CD4-positive, alpha-beta T cell treated with Interleukin-17A for 1 hour (primary cell): ENCODE measurements at regions not wholly inside any gene's neighbourhood (a gene's known extent, or its start where the extent isn't known, plus 50 kb on each side); places are given as distances from the start of the nearest gene placed in this dataset.

Source experiments
- DNase-seq: peaks from one replicate; pipeline ENCODE4 v3.0.0-alpha.2; 2020

- no peak for DNase-seq
Observed at GRCh38 chr15:47397655-47398054, 319.6 kb upstream of the SEMA6D start.

- DNase-seq: no peak
Observed at GRCh38 chr15:47398132-47398531, 319.2 kb upstream of the SEMA6D start.

- DNase-seq: no peak
Observed at GRCh38 chr15:47398594-47398993, 318.7 kb upstream of the SEMA6D start.

DNA sequence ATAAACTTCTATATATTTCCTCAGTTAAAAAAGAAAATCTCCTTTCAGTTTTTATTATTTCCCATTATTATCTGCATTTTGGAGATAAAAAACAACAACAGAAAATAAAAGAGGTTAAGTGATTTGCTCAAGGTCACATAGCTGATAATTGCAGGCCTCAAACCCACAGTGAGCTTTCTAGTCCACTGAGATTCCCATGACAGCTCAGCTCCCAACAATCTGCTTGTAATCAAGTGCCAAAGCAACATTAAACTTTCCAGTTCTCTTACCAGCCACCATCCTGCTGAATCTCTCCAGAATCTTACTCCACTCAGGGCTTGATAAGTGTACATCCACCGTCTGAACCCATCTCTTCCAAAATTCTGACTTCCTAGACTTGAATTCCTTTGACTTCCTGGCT is 318.2 kb upstream of the SEMA6D start:
- DNase-seq: no peak

GRCh38 chr15:47400603-47401002 is 316.7 kb upstream of the SEMA6D start:
- no peak for DNase-seq

GRCh38 chr15:47401427-47401826 is 315.9 kb upstream of the SEMA6D start:
- no peak for DNase-seq

DNA sequence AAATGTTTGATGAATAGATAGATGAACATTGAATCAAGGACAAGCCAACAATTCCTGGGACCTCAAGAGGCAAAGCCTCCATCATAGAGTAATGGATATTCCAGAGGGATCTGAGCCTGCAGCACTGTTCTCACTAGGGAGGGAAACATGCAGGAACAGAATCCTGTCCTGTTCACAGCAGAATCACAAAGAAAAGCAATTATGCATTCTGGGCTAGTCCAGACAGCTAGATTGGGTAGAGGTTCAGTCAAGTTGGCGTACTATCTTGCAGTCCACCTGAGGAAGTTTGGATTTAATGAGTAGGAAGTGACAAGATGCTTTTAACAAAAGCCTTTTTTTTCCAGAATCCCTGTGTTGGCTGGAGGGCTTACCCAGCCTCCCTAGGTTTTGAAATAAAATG is 314.5 kb upstream of the SEMA6D start:
- no peak for DNase-seq

DNA sequence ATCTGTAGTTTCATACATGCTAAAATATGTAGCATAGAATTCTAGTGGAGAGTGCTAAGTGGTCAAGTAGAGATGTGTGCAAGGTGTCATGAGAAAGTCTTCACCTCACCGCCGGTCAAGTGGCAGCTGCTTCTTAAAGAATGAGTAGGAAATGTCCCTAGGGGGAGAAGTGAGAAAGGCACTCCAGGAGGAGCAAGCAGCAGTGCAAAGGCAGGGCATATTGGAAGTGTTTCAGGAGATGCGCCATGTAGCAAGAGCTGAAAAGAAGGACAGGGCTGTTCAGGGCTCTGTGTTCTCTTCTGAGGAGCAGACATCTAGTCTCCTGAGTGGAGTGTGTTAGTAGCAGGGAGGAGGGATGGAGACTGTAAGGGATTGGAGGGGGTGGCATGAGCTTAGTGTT is 312.4 kb upstream of the SEMA6D start:
- no peak for DNase-seq

GRCh38 chr15:47405365-47406162 is 311.7 kb upstream of the SEMA6D start:
- DNase-seq: no peak

DNA sequence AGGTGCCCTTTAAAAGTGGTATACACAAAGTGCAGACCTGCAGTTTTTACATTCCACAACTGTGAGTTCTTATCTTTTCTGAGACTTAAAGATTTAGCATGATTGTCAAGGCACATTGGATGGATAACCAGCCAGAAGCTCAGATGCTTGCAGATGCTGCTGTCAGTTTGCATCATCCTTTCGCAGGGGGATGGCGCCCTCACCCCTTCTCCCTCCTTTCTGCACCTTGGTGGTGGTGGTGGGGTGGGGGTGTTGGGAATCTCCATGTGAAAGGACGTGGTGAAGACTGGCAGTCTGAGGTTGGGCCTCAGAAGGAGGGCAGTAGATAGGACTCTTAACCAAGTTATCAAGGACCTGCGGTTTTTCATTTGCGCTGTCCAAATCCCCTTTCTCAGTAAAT is 309.6 kb upstream of the SEMA6D start:
- no peak for DNase-seq

GRCh38 chr15:47409038-47409437 is 308.3 kb upstream of the SEMA6D start:
- no peak for DNase-seq

DNA sequence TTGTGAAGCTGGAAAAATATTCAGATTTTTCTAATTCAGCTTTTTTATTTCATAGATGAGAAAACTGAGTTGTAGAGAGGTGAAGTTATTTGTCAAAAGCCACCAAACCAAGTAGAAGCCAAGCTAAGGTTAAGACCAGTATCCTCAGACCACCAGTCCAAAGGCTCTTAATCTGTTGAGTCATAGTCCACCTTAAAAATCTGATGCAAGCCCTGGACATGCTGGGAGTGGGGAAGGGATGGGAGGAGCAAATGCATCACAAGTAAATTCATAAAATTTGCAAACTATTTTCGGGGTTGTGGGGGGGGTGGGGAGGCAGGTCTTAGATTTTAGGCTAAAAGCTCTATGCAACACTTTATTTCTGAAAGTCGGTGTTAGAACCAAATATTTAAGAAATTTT is 307.7 kb upstream of the SEMA6D start:
- DNase-seq: no peak

DNA sequence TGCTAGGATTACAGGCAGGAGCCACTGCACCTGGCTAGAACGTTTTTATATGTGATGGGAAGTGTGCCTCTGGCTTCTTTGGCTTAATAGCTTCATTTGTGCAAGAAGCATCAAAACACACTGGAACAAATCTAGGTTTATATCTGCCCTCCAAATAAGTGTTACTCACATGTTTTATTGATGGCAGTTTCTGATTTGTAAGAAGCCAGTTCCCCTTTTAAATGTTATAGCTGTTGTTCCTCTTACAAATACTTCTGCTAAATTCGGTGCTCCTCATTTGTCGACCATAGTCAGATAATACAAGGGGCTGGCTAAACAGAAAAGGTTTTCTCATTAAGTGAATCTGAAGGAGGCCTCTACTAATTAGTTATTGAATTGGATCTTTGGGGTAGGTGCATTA is 307.1 kb upstream of the SEMA6D start:
- no peak for DNase-seq

GRCh38 chr15:47411733-47412132 is 305.6 kb upstream of the SEMA6D start:
- DNase-seq: no peak

GRCh38 chr15:47412136-47412535 is 305.2 kb upstream of the SEMA6D start:
- no peak for DNase-seq

DNA sequence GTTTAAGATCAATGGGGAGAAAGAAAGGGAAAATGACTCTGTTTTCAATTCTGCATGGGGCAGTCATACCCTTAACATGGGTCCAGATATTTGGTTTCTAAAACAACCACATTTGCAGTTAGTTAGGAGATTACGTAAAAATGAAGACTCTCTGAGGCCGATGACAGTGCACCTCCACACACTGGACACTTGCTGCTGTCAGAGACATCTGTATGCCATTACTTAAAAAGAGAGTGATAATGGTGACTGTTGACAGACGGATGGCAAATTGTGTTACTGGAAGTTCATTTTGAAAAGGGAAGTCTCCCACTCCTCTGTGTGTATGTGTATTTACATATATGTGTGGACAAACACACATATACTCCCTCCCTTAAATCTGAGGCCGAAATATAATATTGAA is 304.5 kb upstream of the SEMA6D start:
- DNase-seq: no peak

DNA sequence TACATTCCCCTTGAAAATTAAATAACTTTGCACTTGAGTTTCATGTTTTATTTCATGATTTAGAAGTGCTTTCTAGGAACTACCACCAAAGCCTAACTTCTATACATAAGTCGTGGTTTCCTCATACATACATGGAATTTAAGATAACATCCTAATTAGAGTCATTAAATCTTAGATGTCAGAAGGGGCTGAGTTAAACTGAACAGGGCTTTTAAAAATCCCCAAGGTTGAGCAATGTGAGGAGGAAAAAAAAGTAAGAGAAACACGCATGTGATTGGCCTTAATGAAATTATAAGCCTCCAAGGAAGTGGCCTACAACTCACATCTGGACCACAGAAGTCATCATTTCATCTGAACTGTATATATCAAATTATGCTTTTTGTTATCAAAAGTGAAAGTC is 303.1 kb upstream of the SEMA6D start:
- DNase-seq: no peak

- no peak for DNase-seq
Observed at GRCh38 chr15:47415539-47415971, 301.8 kb upstream of the SEMA6D start.

- no peak for DNase-seq
Observed at GRCh38 chr15:47422881-47423665, 294.2 kb upstream of the SEMA6D start.

- no peak for DNase-seq
Observed at GRCh38 chr15:47427463-47427862, 289.8 kb upstream of the SEMA6D start.

DNA sequence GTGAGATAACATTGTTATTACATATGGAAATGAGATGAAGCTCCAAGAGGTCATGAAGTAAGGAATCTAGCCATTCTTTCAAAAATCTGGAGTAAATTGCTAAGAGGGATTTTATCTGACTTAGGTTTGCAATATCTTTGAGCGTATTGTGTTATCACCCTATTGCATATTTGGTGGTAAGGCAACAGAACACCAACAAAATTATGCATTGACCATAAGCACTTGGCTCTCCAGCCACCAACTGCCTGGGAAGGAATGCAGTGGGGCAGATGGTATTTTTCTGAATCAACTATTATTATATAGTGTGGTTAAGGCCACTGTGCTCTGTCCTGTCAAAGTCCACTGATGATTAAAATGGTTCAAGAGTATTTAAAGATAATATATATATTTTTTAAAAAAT is 287.9 kb upstream of the SEMA6D start:
- no peak for DNase-seq

DNA sequence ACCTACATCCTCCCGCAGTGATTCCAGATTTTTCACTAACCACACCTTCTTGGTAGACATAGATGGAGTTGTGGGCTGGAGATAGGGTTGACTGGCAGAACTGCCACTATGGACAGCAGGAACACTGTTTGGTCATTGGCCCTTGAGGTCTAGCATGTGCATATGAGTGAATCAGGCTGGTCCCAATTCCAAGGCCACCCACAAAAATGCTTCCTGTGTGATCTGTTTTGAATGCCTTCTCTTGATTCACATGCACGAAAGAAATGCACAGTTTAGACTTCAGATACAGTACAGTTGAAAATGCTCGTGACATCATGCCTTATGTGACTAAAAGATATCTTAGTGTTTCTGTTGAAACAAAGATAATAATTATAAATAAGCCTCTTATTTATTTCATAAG is 285.8 kb upstream of the SEMA6D start:
- no peak for DNase-seq

DNA sequence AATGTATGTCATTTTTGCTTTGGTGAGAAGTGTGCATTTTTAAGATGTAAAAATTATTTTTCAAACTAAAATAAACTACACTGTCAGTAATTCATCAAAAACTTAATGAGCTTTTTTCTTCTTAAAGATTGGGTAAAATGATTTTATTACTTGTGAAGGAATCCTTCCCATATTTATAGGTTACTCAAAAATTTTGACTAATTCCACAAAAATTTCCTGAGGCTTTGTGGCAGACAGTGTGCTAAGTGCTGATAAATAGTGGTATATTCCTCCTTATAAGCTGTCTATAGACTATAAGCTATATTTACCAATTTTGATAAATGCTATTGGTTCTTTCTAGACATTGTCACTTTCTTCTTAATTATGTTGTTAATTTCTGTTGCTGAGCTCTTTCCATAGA is 284.5 kb upstream of the SEMA6D start:
- DNase-seq: no peak

GRCh38 chr15:47434596-47434995 is 282.7 kb upstream of the SEMA6D start:
- DNase-seq: no peak

- no peak for DNase-seq
Observed at GRCh38 chr15:47437491-47437890, 279.8 kb upstream of the SEMA6D start.
